ENCODE measurements at regions not wholly inside any gene's neighbourhood (a gene's known extent, or its start where the extent isn't known, plus 50 kb on each side); places are given as distances from the start of the nearest gene placed in this dataset.
A peak's percentile ranks its signal among the peaks of the same experiment; 100 is the strongest.

DNA sequence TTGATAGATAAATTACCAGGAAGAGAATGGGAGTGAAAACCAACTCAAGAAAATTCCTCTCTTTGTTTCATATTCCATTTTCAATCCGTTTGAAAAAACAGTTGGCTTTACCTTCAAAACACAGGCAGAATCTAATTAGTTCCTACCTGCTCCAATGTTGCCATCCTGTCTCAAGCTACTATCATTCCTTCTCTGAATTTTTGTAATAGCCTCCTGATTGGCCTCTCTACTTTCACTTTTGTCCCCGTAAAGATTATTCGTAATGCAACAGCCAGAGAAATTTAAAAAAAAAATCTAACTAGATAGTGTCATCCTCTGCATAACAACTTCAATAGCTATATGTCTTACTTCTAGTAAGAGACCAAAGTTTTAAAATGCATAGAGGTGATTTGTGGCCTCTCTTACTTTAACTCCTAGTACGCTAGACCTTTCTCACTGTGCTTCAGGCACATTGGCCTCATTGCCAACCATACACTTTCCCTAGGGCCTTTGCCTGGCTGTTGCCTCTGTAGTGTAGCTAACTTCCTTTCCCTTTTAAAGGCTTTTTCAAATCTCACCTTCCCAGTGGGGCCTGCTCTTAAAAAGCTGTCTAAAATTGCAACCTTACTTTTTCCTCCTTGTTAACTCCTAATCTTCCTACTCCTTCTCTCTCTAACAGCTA lies 311.3 kb upstream of the GRIN3A start:
- H3K79me1 ChIP-seq (replicated peaks; ENCODE audit: low read length, poor library complexity, severe bottlenecking), result no peaks in the 10 kb centered on the region
- H4K8ac ChIP-seq (ENCODE audit: low read length), result no peak overlapping the region
- no peak overlapping the region for H2AK5ac ChIP-seq (ENCODE audit: low read length, severe bottlenecking)
- no peaks in the 10 kb centered on the region for H3K36me3 ChIP-seq (ENCODE audit: control insufficient read depth in 1 of 2, insufficient read depth in 2 of 2, low read depth in 1 of 2, low read length in 2 of 2)
- DNase-seq, result no peak
- H3K4me1 ChIP-seq (ENCODE audit: control insufficient read depth, insufficient read depth, low read depth, low read length), result no peaks in the 10 kb centered on the region
- no peaks in the 10 kb centered on the region for H3K9me3 ChIP-seq (ENCODE audit: control insufficient read depth, low read length)
- H2AFZ ChIP-seq (ENCODE audit: low read depth, low read length), result no peak overlapping the region
- H2BK5ac ChIP-seq (ENCODE audit: low read depth, low read length, poor library complexity, severe bottlenecking), result no peak overlapping the region
- H3K4me2 ChIP-seq (ENCODE audit: low read length, poor library complexity, severe bottlenecking), result no peak overlapping the region
- H2BK12ac ChIP-seq (ENCODE audit: low read length in 2 of 2), result no peak overlapping the region
- no peak overlapping the region for H2BK120ac ChIP-seq (ENCODE audit: low read depth, low read length)
- H3K9ac ChIP-seq (ENCODE audit: low read length), result peak overlapping the region; percentile 56
- H4K91ac ChIP-seq (ENCODE audit: low read length), result no peak overlapping the region
- H3K4me3 ChIP-seq (ENCODE audit: insufficient read depth in 1 of 2, low read depth in 1 of 2, low read length in 2 of 2), result peak overlapping the region in 1 of 2 experiments; percentile 59
- no peak overlapping the region for H2BK15ac ChIP-seq (ENCODE audit: low read depth, poor library complexity, severe bottlenecking)
- H3K27me3 ChIP-seq (ENCODE audit: control insufficient read depth in 1 of 2, insufficient read depth in 1 of 2, low read length in 2 of 2), result no peaks in the 10 kb centered on the region
- H3K27ac ChIP-seq (ENCODE audit: low read length, poor library complexity, severe bottlenecking), result no peak overlapping the region
- H3K14ac ChIP-seq (ENCODE audit: low read length in 2 of 2), result no peak overlapping the region
- WGBS, result 80% methylated on average over 3 of the region's 4 CpGs
- H3K18ac ChIP-seq (ENCODE audit: low read depth in 1 of 2, low read length in 2 of 2), result no peak overlapping the region
- no peak overlapping the region for H3K23ac ChIP-seq (ENCODE audit: low read length in 2 of 2)
- H3K4ac ChIP-seq (ENCODE audit: low read depth in 1 of 2, low read length in 2 of 2), result no peak overlapping the region

DNA sequence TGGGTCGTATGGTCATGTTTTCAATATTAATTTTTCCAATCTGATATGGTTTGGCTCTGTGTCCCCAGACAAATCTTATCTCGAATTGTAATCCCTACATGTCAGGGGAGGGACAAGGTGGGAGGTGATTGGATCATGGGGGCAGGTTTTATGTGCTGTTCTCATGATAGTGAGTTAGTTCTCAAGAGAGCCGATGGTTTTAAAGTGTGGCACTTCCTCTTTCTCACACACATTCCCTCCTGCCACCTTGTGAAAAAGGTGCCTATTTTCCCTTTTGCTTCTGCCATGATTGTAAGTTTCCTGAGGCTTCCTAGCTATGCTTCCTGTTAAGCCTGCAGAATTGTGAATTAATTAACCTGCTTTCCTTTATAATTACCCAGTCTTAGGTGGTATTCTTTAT lies 309.1 kb upstream of the GRIN3A start:
- Histone ChIP-seq H3K14ac (ENCODE audit: low read length in 2 of 2) (no peak overlapping the region), H2BK5ac (ENCODE audit: low read depth, low read length, poor library complexity, severe bottlenecking) (no peak overlapping the region), H3K9ac (ENCODE audit: low read length) (no peak overlapping the region), H3K4ac (ENCODE audit: low read depth in 1 of 2, low read length in 2 of 2) (no peak overlapping the region), H2BK15ac (ENCODE audit: low read depth, poor library complexity, severe bottlenecking) (no peak overlapping the region), H3K36me3 (ENCODE audit: control insufficient read depth in 1 of 2, insufficient read depth in 2 of 2, low read depth in 1 of 2, low read length in 2 of 2) (no peaks in the 10 kb centered on the region), H4K91ac (ENCODE audit: low read length) (no peak overlapping the region), H3K18ac (ENCODE audit: low read depth in 1 of 2, low read length in 2 of 2) (no peak overlapping the region), H3K9me3 (ENCODE audit: control insufficient read depth, low read length) (no peaks in the 10 kb centered on the region), H2AFZ (ENCODE audit: low read depth, low read length) (no peak overlapping the region), H2AK5ac (ENCODE audit: low read length, severe bottlenecking) (no peak overlapping the region), H3K79me1 (replicated peaks; ENCODE audit: low read length, poor library complexity, severe bottlenecking) (no peaks in the 10 kb centered on the region), H4K8ac (ENCODE audit: low read length) (no peak overlapping the region), H3K27me3 (ENCODE audit: control insufficient read depth in 1 of 2, insufficient read depth in 1 of 2, low read length in 2 of 2) (no peaks in the 10 kb centered on the region), H3K23ac (ENCODE audit: low read length in 2 of 2) (no peak overlapping the region), H3K4me2 (ENCODE audit: low read length, poor library complexity, severe bottlenecking) (no peak overlapping the region), H2BK120ac (ENCODE audit: low read depth, low read length) (no peak overlapping the region), H3K4me1 (ENCODE audit: control insufficient read depth, insufficient read depth, low read depth, low read length) (no peaks in the 10 kb centered on the region), H3K27ac (ENCODE audit: low read length, poor library complexity, severe bottlenecking) (no peak overlapping the region), H2BK12ac (ENCODE audit: low read length in 2 of 2) (no peak overlapping the region), H3K4me3 (ENCODE audit: insufficient read depth in 1 of 2, low read depth in 1 of 2, low read length in 2 of 2) (no peak overlapping the region)
- DNase-seq, result no peak
- WGBS, result 66% methylated on average over 3 of the region's 3 CpGs

DNA sequence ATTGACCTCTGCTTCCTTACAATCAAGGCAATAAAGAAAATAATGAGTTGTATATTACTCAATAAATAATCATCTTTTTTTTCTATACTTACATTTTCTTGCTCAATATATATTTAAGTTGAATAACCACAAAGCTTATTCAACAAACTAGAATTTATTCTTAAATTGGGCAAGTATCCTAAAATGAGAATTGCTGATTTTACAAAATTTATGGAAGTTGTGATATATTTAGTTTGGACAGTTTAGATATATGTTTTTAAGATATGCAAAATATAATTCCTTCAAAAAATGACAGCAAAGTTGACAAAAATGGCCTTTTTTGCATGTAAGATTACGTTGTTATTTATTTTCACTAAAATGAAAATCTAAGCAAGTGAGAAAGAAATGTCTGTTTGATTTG lies 305.7 kb upstream of the GRIN3A start:
- Histone ChIP-seq H3K4me3 (ENCODE audit: insufficient read depth in 1 of 2, low read depth in 1 of 2, low read length in 2 of 2) (no peak overlapping the region), H2AK5ac (ENCODE audit: low read length, severe bottlenecking) (no peak overlapping the region), H3K23ac (ENCODE audit: low read length in 2 of 2) (no peak overlapping the region), H3K27ac (ENCODE audit: low read length, poor library complexity, severe bottlenecking) (no peak overlapping the region), H2BK120ac (ENCODE audit: low read depth, low read length) (no peak overlapping the region), H3K9ac (ENCODE audit: low read length) (no peak overlapping the region), H2BK12ac (ENCODE audit: low read length in 2 of 2) (no peak overlapping the region), H3K18ac (ENCODE audit: low read depth in 1 of 2, low read length in 2 of 2) (no peak overlapping the region), H2BK5ac (ENCODE audit: low read depth, low read length, poor library complexity, severe bottlenecking) (no peak overlapping the region), H3K79me1 (replicated peaks; ENCODE audit: low read length, poor library complexity, severe bottlenecking) (no peaks in the 10 kb centered on the region), H3K4me2 (ENCODE audit: low read length, poor library complexity, severe bottlenecking) (no peak overlapping the region), H3K36me3 (ENCODE audit: control insufficient read depth in 1 of 2, insufficient read depth in 2 of 2, low read depth in 1 of 2, low read length in 2 of 2) (no peaks in the 10 kb centered on the region), H4K8ac (ENCODE audit: low read length) (no peak overlapping the region), H3K14ac (ENCODE audit: low read length in 2 of 2) (no peak overlapping the region), H3K9me3 (ENCODE audit: control insufficient read depth, low read length) (no peaks in the 10 kb centered on the region), H3K27me3 (ENCODE audit: control insufficient read depth in 1 of 2, insufficient read depth in 1 of 2, low read length in 2 of 2) (no peaks in the 10 kb centered on the region), H3K4me1 (ENCODE audit: control insufficient read depth, insufficient read depth, low read depth, low read length) (no peaks in the 10 kb centered on the region), H3K4ac (ENCODE audit: low read depth in 1 of 2, low read length in 2 of 2) (no peak overlapping the region), H2AFZ (ENCODE audit: low read depth, low read length) (no peak overlapping the region), H4K91ac (ENCODE audit: low read length) (no peak overlapping the region), H2BK15ac (ENCODE audit: low read depth, poor library complexity, severe bottlenecking) (no peak overlapping the region)
- no peak for DNase-seq
- no CpG with 5 or more reads among the region's 1 CpG for WGBS

DNA sequence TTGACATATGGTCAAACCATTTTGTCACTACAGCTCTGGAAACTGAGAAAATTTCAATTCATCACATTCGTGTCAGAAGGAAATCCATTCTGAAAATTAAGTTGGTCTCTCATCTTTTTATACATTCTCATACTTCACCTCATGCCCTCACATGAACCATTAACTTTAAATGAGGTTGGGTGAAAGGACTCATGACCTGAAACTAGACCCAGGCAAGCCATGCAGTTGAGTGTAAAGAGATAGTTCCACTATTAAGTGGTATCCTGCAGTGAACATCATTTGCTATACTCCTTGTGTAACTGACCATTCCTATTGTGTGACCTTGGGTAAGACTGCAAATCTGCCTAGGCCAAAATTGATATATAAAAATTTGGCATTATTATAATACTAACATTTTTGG lies 299.6 kb upstream of the GRIN3A start:
- no peak overlapping the region for H2AK5ac ChIP-seq (ENCODE audit: low read length, severe bottlenecking)
- H3K14ac ChIP-seq (ENCODE audit: low read length in 2 of 2), result no peak overlapping the region
- no peaks in the 10 kb centered on the region for H3K4me1 ChIP-seq (ENCODE audit: control insufficient read depth, insufficient read depth, low read depth, low read length)
- no peak overlapping the region for H3K4me2 ChIP-seq (ENCODE audit: low read length, poor library complexity, severe bottlenecking)
- H3K4ac ChIP-seq (ENCODE audit: low read depth in 1 of 2, low read length in 2 of 2), result no peak overlapping the region
- no peak overlapping the region for H2BK5ac ChIP-seq (ENCODE audit: low read depth, low read length, poor library complexity, severe bottlenecking)
- H2BK120ac ChIP-seq (ENCODE audit: low read depth, low read length), result no peak overlapping the region
- no peak overlapping the region for H3K18ac ChIP-seq (ENCODE audit: low read depth in 1 of 2, low read length in 2 of 2)
- no peak overlapping the region for H2BK15ac ChIP-seq (ENCODE audit: low read depth, poor library complexity, severe bottlenecking)
- H3K9ac ChIP-seq (ENCODE audit: low read length), result no peak overlapping the region
- H3K79me1 ChIP-seq (replicated peaks; ENCODE audit: low read length, poor library complexity, severe bottlenecking), result no peaks in the 10 kb centered on the region
- no CpG with 5 or more reads among the region's 1 CpG for WGBS
- no peak overlapping the region for H4K91ac ChIP-seq (ENCODE audit: low read length)
- H3K27ac ChIP-seq (ENCODE audit: low read length, poor library complexity, severe bottlenecking), result no peak overlapping the region
- no peak overlapping the region for H3K23ac ChIP-seq (ENCODE audit: low read length in 2 of 2)
- H3K9me3 ChIP-seq (ENCODE audit: control insufficient read depth, low read length), result no peaks in the 10 kb centered on the region
- no peak for DNase-seq
- no peaks in the 10 kb centered on the region for H3K36me3 ChIP-seq (ENCODE audit: control insufficient read depth in 1 of 2, insufficient read depth in 2 of 2, low read depth in 1 of 2, low read length in 2 of 2)
- H3K27me3 ChIP-seq (ENCODE audit: control insufficient read depth in 1 of 2, insufficient read depth in 1 of 2, low read length in 2 of 2), result no peaks in the 10 kb centered on the region
- no peak overlapping the region for H2BK12ac ChIP-seq (ENCODE audit: low read length in 2 of 2)
- H3K4me3 ChIP-seq (ENCODE audit: insufficient read depth in 1 of 2, low read depth in 1 of 2, low read length in 2 of 2), result no peak overlapping the region
- H2AFZ ChIP-seq (ENCODE audit: low read depth, low read length), result no peak overlapping the region
- H4K8ac ChIP-seq (ENCODE audit: low read length), result no peak overlapping the region
